MM.1S (cell line): ENCODE measurements at regions not wholly inside any gene's neighbourhood (a gene's known extent, or its start where the extent isn't known, plus 50 kb on each side); places are given as distances from the start of the nearest gene placed in this dataset.

Experiments used
- DNase-seq: peaks from one replicate; pipeline ENCODE4 v3.0.0-alpha.2; 2015
- H2AFZ ChIP-seq: fragments of 300-600 bp; sonication (generic); 2 replicates; pipeline ENCODE4 v1.6.0; 2016; ENCODE audit warnings: antibody characterized with exemption, low read length
- H3F3A ChIP-seq: fragments of 300-600 bp; sonication (generic); 2 replicates; pipeline ENCODE4 v1.6.1; 2016; ENCODE audit warnings: mild to moderate bottlenecking, antibody characterized with exemption, low read length, moderate library complexity, mixed read lengths; ENCODE audit not compliant: insufficient read depth
- H3K27ac ChIP-seq: fragments of 300-600 bp; sonication (generic); 2 replicates; pipeline ENCODE4 v1.5.1; 2016; ENCODE audit warnings: mild to moderate bottlenecking, low read length
- H3K27me3 ChIP-seq: fragments of 300-600 bp; sonication (generic); replicated peaks from 2 replicates; pipeline ENCODE4 v1.6.0; 2016; ENCODE audit warnings: low read length; ENCODE audit not compliant: insufficient read depth
- H3K36me3 ChIP-seq: fragments of 300-600 bp; sonication (generic); replicated peaks from 2 replicates; pipeline ENCODE4 v1.6.1; 2016; ENCODE audit warnings: mild to moderate bottlenecking, low read length, mixed read lengths; ENCODE audit not compliant: insufficient read depth
- H3K4me1 ChIP-seq: fragments of 300-600 bp; sonication (generic); 2 replicates; pipeline ENCODE4 v1.6.1; 2016; ENCODE audit warnings: low read length, mixed read lengths
- H3K4me2 ChIP-seq: fragments of 300-600 bp; sonication (generic); 2 replicates; pipeline ENCODE4 v1.6.0; 2016; ENCODE audit warnings: low read depth, low read length
- H3K4me3 ChIP-seq: fragments of 300-600 bp; sonication (generic); 2 replicates; pipeline ENCODE4 v1.5.1; 2016; ENCODE audit warnings: low read length, mixed read lengths
- H3K79me2 ChIP-seq: fragments of 300-600 bp; sonication (generic); 2 replicates; pipeline ENCODE4 v1.6.1; 2016; ENCODE audit warnings: mixed run types, low read length, mixed read lengths
- H3K9ac ChIP-seq: fragments of 300-600 bp; sonication (generic); 2 replicates; pipeline ENCODE4 v1.6.1; 2016; ENCODE audit warnings: low read length, mixed read lengths
- H3K9me2 ChIP-seq: fragments of 300-600 bp; sonication (generic); replicated peaks from 2 replicates; pipeline ENCODE4 v1.6.1; 2016; ENCODE audit warnings: mild to moderate bottlenecking, low read length, mixed read lengths; ENCODE audit not compliant: insufficient read depth
- H3K9me3 ChIP-seq: fragments of 300-600 bp; sonication (generic); replicated peaks from 2 replicates; pipeline ENCODE4 v1.6.1; 2016; ENCODE audit warnings: mild to moderate bottlenecking, low read length, mixed read lengths; ENCODE audit not compliant: insufficient read depth
- H4K20me1 ChIP-seq: fragments of 300-600 bp; sonication (generic); 2 replicates; pipeline ENCODE4 v1.6.1; 2016; ENCODE audit warnings: mild to moderate bottlenecking, low read length, moderate library complexity, mixed read lengths; ENCODE audit not compliant: insufficient read depth
- CTCF ChIP-seq: fragments of 300-600 bp; sonication (generic); IDR thresholded peaks from 2 replicates; pipeline ENCODE4 v1.5.1; 2016; ENCODE audit warnings: antibody characterized with exemption, low read length, mixed read lengths
- EZH2 ChIP-seq: fragments of 300-600 bp; sonication (generic); optimal IDR thresholded peaks from 2 replicates; pipeline ENCODE3; 2017; ENCODE audit warnings: low read depth, mild to moderate bottlenecking, antibody characterized with exemption, low read length, mixed read lengths
- EZH2phosphoT487 ChIP-seq: fragments of 300-600 bp; sonication (generic); IDR thresholded peaks from 2 replicates; pipeline ENCODE4 v1.6.1; 2018; ENCODE audit warnings: antibody characterized with exemption, low read length

GRCh38 chr1:94725566-94725965 is 94.6 kb upstream of the SLC44A3 start:
- DNase-seq: no peak
- Histone ChIP-seq H3K4me1 (no peaks in the 10 kb centered on the region), H3K4me2 (no peak overlapping the region), H4K20me1 (no peaks in the 10 kb centered on the region), H2AFZ (no peak overlapping the region), H3K79me2 (no peaks in the 10 kb centered on the region), H3K27me3 (no peaks in the 10 kb centered on the region), H3K9me2 (no peaks in the 10 kb centered on the region), H3K9me3 (no peaks in the 10 kb centered on the region), H3K27ac (no peak overlapping the region), H3K4me3 (no peak overlapping the region), H3K36me3 (no peaks in the 10 kb centered on the region), H3K9ac (no peak overlapping the region), H3F3A (no peaks in the 10 kb centered on the region)
- TF ChIP-seq EZH2phosphoT487 (no peak), CTCF (no peak), EZH2 (no peak)

GRCh38 chr1:94723894-94724293 is 96.3 kb upstream of the SLC44A3 start:
- Histone ChIP-seq H3K4me2 (no peak overlapping the region), H3K9me2 (no peaks in the 10 kb centered on the region), H3K79me2 (no peaks in the 10 kb centered on the region), H2AFZ (no peak overlapping the region), H3K27me3 (no peaks in the 10 kb centered on the region), H4K20me1 (no peaks in the 10 kb centered on the region), H3K4me1 (no peaks in the 10 kb centered on the region), H3K4me3 (no peak overlapping the region), H3F3A (no peaks in the 10 kb centered on the region), H3K27ac (no peak overlapping the region), H3K9me3 (no peaks in the 10 kb centered on the region), H3K36me3 (no peaks in the 10 kb centered on the region), H3K9ac (no peak overlapping the region)
- TF ChIP-seq EZH2 (no peak), CTCF (no peak), EZH2phosphoT487 (no peak)
- DNase-seq: no peak

DNA sequence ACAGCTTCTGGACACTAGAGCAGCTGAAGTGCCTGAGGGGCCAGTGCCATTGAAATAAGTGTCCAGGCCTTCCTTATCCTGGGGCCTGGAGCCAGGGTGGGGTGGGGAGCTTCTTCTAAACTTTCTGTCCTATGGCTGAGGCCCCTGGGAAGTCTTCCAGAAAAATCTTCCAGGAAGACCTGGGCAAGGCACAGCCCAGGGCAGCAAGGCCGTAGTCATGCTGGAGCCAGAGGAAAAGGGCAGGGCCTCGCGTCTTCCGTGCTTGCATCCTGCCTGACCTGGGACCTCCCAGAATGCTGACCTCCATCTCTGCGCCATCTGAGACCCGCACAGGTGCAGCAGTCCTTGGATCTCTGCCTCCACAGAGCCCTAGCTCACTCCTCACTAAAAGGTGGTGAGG is 96.7 kb upstream of the SLC44A3 start:
- no peak overlapping the region for H2AFZ ChIP-seq
- H3K27ac ChIP-seq: no peak overlapping the region
- no peaks in the 10 kb centered on the region for H3F3A ChIP-seq

More for the DNA sequence above, 96.7 kb upstream of the SLC44A3 start:
- Histone ChIP-seq H4K20me1 (no peaks in the 10 kb centered on the region), H3K4me1 (no peaks in the 10 kb centered on the region), H3K4me2 (no peak overlapping the region), H3K4me3 (no peak overlapping the region), H3K36me3 (no peaks in the 10 kb centered on the region), H3K9me2 (no peaks in the 10 kb centered on the region), H3K27me3 (no peaks in the 10 kb centered on the region), H3K9ac (no peak overlapping the region), H3K79me2 (no peaks in the 10 kb centered on the region), H3K9me3 (no peaks in the 10 kb centered on the region)
- DNase-seq: no peak
- TF ChIP-seq CTCF (no peak), EZH2 (no peak), EZH2phosphoT487 (no peak)
